HL-60 (cell line): ENCODE measurements at regions not wholly inside any gene's neighbourhood (a gene's known extent, or its start where the extent isn't known, plus 50 kb on each side); places are given as distances from the start of the nearest gene placed in this dataset.

Source experiments
- DNase-seq, 2 experiments: peaks; one replicate each; pipeline ENCODE4 v3.0.0-alpha.2; 2010 to 2020; ENCODE audit warnings: low read depth in 1 of 2, low spot score in 1 of 2
- H3K27ac ChIP-seq: fragments of 250-450 bp; sonication (Bioruptor Pico); replicated peaks from 2 replicates; pipeline ENCODE4 v1.5.1; 2020; ENCODE audit warnings: mild to moderate bottlenecking, moderate library complexity
- H3K27me3 ChIP-seq: fragments of 250-450 bp; sonication (Bioruptor Pico); 2 replicates; pipeline ENCODE4 v1.5.1; 2021; ENCODE audit warnings: mild to moderate bottlenecking, moderate library complexity; ENCODE audit not compliant: insufficient read depth, poor library complexity, severe bottlenecking
- H3K4me3 ChIP-seq: replicated peaks from 2 replicates; pipeline ENCODE4 v1.5.1; 2011; ENCODE audit warnings: mild to moderate bottlenecking, control low read depth, low read length; ENCODE audit not compliant: insufficient read depth
- GABPA ChIP-seq: IDR thresholded peaks from 2 replicates; pipeline ENCODE4 v1.6.1; 2012; ENCODE audit warnings: low read depth
- POLR2AphosphoS5 ChIP-seq: IDR thresholded peaks from 2 replicates; pipeline ENCODE4 v1.6.1; 2012; ENCODE audit warnings: low read depth
- SPI1 ChIP-seq: IDR thresholded peaks from 2 replicates; pipeline ENCODE4 v1.6.1; 2012; ENCODE audit warnings: low read depth, mild to moderate bottlenecking, borderline replicate concordance
- TF ChIP-seq, protein P1 (sequence below): IDR thresholded peaks from one replicate; pipeline ENCODE4 v1.5.1; 2011; ENCODE audit warnings: low read length, control low read depth, inconsistent platforms; ENCODE audit not compliant: insufficient read depth
- TF ChIP-seq, protein P2 (sequence below): IDR thresholded peaks from 2 replicates; pipeline ENCODE4 v1.6.1; 2012; ENCODE audit warnings: low read depth; ENCODE audit not compliant: insufficient replicate concordance

DNA sequence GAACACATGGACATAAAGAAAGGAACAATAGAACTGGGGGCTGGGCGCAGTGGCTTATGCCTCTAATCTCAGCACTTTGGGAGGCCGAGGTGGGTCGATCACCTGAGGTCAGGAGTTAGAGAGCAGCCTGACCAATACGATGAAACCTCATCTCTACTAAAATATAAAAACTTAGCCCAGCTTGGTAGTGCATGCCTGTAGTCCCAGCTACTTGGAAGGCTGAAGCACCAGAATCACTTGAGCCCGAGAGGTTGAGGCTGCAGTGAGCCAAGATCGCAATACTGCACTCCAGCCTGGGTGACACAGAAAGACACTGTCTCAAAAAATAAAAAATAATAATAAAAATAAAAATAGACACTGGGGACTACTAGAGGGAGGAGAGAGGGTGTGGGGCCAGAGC, 154.5 kb downstream of the SEC23A start:
- TF ChIP-seq POLR2AphosphoS5 (no peak), SPI1 (no peak), GABPA (no peak)
- TF ChIP-seq, protein P1, sequence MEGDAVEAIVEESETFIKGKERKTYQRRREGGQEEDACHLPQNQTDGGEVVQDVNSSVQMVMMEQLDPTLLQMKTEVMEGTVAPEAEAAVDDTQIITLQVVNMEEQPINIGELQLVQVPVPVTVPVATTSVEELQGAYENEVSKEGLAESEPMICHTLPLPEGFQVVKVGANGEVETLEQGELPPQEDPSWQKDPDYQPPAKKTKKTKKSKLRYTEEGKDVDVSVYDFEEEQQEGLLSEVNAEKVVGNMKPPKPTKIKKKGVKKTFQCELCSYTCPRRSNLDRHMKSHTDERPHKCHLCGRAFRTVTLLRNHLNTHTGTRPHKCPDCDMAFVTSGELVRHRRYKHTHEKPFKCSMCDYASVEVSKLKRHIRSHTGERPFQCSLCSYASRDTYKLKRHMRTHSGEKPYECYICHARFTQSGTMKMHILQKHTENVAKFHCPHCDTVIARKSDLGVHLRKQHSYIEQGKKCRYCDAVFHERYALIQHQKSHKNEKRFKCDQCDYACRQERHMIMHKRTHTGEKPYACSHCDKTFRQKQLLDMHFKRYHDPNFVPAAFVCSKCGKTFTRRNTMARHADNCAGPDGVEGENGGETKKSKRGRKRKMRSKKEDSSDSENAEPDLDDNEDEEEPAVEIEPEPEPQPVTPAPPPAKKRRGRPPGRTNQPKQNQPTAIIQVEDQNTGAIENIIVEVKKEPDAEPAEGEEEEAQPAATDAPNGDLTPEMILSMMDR, result no peak
- TF ChIP-seq, protein P2, sequence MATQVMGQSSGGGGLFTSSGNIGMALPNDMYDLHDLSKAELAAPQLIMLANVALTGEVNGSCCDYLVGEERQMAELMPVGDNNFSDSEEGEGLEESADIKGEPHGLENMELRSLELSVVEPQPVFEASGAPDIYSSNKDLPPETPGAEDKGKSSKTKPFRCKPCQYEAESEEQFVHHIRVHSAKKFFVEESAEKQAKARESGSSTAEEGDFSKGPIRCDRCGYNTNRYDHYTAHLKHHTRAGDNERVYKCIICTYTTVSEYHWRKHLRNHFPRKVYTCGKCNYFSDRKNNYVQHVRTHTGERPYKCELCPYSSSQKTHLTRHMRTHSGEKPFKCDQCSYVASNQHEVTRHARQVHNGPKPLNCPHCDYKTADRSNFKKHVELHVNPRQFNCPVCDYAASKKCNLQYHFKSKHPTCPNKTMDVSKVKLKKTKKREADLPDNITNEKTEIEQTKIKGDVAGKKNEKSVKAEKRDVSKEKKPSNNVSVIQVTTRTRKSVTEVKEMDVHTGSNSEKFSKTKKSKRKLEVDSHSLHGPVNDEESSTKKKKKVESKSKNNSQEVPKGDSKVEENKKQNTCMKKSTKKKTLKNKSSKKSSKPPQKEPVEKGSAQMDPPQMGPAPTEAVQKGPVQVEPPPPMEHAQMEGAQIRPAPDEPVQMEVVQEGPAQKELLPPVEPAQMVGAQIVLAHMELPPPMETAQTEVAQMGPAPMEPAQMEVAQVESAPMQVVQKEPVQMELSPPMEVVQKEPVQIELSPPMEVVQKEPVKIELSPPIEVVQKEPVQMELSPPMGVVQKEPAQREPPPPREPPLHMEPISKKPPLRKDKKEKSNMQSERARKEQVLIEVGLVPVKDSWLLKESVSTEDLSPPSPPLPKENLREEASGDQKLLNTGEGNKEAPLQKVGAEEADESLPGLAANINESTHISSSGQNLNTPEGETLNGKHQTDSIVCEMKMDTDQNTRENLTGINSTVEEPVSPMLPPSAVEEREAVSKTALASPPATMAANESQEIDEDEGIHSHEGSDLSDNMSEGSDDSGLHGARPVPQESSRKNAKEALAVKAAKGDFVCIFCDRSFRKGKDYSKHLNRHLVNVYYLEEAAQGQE, result no peak
- Histone ChIP-seq H3K4me3 (no peak overlapping the region), H3K27me3 (no peaks in the 10 kb centered on the region), H3K27ac (no peak overlapping the region)
- no peak for DNase-seq

DNA sequence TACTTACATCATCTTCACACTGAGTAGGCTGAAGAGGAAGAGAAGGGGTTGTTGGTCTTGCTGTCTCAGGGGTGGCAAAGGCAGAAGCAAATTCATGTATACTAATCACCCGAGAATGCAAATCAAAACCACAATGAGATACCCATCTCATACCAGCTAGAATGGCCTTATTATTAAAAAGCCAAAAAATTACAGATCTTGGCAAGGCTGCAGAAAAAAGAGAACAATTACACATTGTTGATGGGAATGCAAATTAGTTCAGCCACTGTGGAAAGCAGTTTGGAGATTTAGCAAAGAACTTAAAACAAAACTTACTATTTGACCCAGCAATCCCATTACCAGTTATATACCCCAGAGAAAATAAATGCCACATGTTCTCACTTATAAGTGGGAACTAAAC, 154.9 kb downstream of the SEC23A start:
- TF ChIP-seq, protein P2, result no peak
- TF ChIP-seq SPI1 (no peak), POLR2AphosphoS5 (no peak), GABPA (no peak)
- TF ChIP-seq, protein P1, result no peak
- Histone ChIP-seq H3K27ac (no peak overlapping the region), H3K27me3 (no peaks in the 10 kb centered on the region), H3K4me3 (no peak overlapping the region)
- DNase-seq, result no peak

DNA sequence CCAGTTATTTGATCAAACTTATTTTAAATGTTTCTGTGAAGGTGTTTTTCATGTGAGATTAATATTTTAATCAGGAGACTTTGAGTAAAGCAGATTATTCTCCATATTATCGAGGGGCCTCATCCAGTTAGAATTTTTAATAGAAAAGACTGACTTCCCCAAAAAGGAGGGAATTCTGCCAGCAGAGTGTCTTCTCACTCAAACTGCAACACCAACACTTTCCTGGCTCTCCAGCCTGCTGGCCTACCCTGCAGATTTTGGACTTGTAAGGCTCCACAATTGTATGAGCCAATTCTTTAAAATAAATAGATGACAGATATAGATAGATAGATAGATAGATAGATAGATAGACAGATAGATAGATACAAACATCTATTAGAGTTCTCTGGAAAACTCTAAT, 155.7 kb downstream of the SEC23A start:
- Histone ChIP-seq H3K27me3 (no peaks in the 10 kb centered on the region), H3K4me3 (no peak overlapping the region), H3K27ac (no peak overlapping the region)
- no peak for DNase-seq
- TF ChIP-seq, protein P2, result no peak
- no peak for TF ChIP-seq SPI1
- no peak for TF ChIP-seq POLR2AphosphoS5
- TF ChIP-seq GABPA, result no peak
- TF ChIP-seq, protein P1, result no peak
